ENCODE measurements at regions not wholly inside any gene's neighbourhood (a gene's known extent, or its start where the extent isn't known, plus 50 kb on each side); places are given as distances from the start of the nearest gene placed in this dataset.
"Not testable (repeated sequence)": the region's sequence is repeated elsewhere in the genome, so short reads cannot be mapped to it uniquely, and the experiment has no call there.

- H3K4me1 Mint-ChIP-seq (ENCODE audit: insufficient read depth, unreplicated experiment); H3K9me3 Mint-ChIP-seq (ENCODE audit: unreplicated experiment); H3K4me3 Mint-ChIP-seq (ENCODE audit: unreplicated experiment); H3K36me3 Mint-ChIP-seq (ENCODE audit: insufficient read depth, unreplicated experiment); DNase-seq (ENCODE audit: unreplicated experiment); intact Hi-C loops (cut with micrococcal nuclease); H3K27ac Mint-ChIP-seq (ENCODE audit: low read depth, unreplicated experiment); BruUV-seq (replicated peaks); POLR2A ChIA-PET: not testable (repeated sequence)
- CTCF ChIA-PET: interaction anchor here (0.6 kb wide), 1 partner anchor 155 kb away, joined by 3 read pairs; no protein-coding TSS in a partner anchor
- peaks cover 17% of the 10 kb centered on the region for H3K27me3 Mint-ChIP-seq (ENCODE audit: insufficient read depth, unreplicated experiment)
These were observed 54.9 kb upstream of the RXYLT1 start for GRCh38 chr12:63724825-63725224.
